HK-2 (cell line): ENCODE measurements at regions not wholly inside any gene's neighbourhood (a gene's known extent, or its start where the extent isn't known, plus 50 kb on each side); places are given as distances from the start of the nearest gene placed in this dataset.
"Not testable (repeated sequence)": the region's sequence is repeated elsewhere in the genome, so short reads cannot be mapped to it uniquely, and the experiment has no call there.

Experiments
- DNase-seq: peaks from one replicate; pipeline ENCODE4 v3.0.0-alpha.2; 2018; ENCODE audit not compliant: unreplicated experiment

GRCh38 chr5:53160895-53161294 is 51.3 kb upstream of the MOCS2 start:
- DNase-seq: no peak

GRCh38 chr5:53161876-53162275 is 52.3 kb upstream of the MOCS2 start:
- DNase-seq: no peak

GRCh38 chr5:53164478-53165165 is 55.1 kb upstream of the MOCS2 start:
- no peak for DNase-seq

- DNase-seq: no peak
Observed at GRCh38 chr5:53165431-53166182, 56.0 kb upstream of the MOCS2 start.

GRCh38 chr5:53166183-53166495 is 56.6 kb upstream of the MOCS2 start:
- DNase-seq: no peak

GRCh38 chr5:53167836-53168235 is 58.3 kb upstream of the MOCS2 start:
- no peak for DNase-seq

- DNase-seq: no peak
Observed at GRCh38 chr5:53169933-53170332, 60.4 kb upstream of the MOCS2 start.

GRCh38 chr5:53170746-53171349 is 61.3 kb upstream of the MOCS2 start:
- DNase-seq: no peak

GRCh38 chr5:53172073-53172472 is 62.5 kb upstream of the MOCS2 start:
- DNase-seq: not testable (repeated sequence)

- DNase-seq: no peak
Observed at GRCh38 chr5:53172630-53173029, 63.1 kb upstream of the MOCS2 start.

- DNase-seq: no peak
Observed at GRCh38 chr5:53173083-53173482, 63.5 kb upstream of the MOCS2 start.

GRCh38 chr5:53178830-53179229 is 69.3 kb upstream of the MOCS2 start:
- DNase-seq: no peak

GRCh38 chr5:53179691-53180090 is 70.1 kb upstream of the MOCS2 start:
- no peak for DNase-seq

- DNase-seq: no peak
Observed at GRCh38 chr5:53180538-53180937, 71.0 kb upstream of the MOCS2 start.

GRCh38 chr5:53180991-53181390 is 71.4 kb upstream of the MOCS2 start:
- no peak for DNase-seq

- DNase-seq: no peak
Observed at GRCh38 chr5:53183880-53184279, 74.3 kb upstream of the MOCS2 start.

GRCh38 chr5:53191548-53192165 is 82.1 kb upstream of the MOCS2 start:
- DNase-seq: no peak

- no peak for DNase-seq
Observed at GRCh38 chr5:53194086-53194485, 84.5 kb upstream of the MOCS2 start.

- no peak for DNase-seq
Observed at GRCh38 chr5:53199882-53200281, 90.3 kb upstream of the MOCS2 start.

GRCh38 chr5:53200306-53200705 is 90.7 kb upstream of the MOCS2 start:
- no peak for DNase-seq

GRCh38 chr5:53201746-53202145 is 92.2 kb upstream of the MOCS2 start:
- no peak for DNase-seq

GRCh38 chr5:53206562-53206961 is 97.0 kb upstream of the MOCS2 start:
- DNase-seq: no peak

GRCh38 chr5:53211799-53212198 is 102.2 kb upstream of the MOCS2 start:
- DNase-seq: peak; percentile 1
